Thyroid gland (tissue), 4 donors: ENCODE measurements at regions not wholly inside any gene's neighbourhood (a gene's known extent, or its start where the extent isn't known, plus 50 kb on each side); places are given as distances from the start of the nearest gene placed in this dataset.

ENCODE experiments used
- POLR2A ChIP-seq, 2 donors: fragments of 450-650 bp; IDR thresholded peaks; one replicate each; pipeline ENCODE4 v1.6.1; 2017; ENCODE audit warnings: antibody characterized with exemption in 2 of 2, mild to moderate bottlenecking in 2 of 2, moderate library complexity in 1 of 2
- TF ChIP-seq, protein P1 (sequence below), 6 experiments: fragments of 200-600 bp in 3 of 6; fragments of 450-650 bp in 3 of 6; sonication (generic) in 3 of 6; IDR thresholded peaks; one replicate each; pipeline ENCODE4 v1.5.1; 2016 to 2019; ENCODE audit warnings: antibody characterized with exemption in 6 of 6, mild to moderate bottlenecking in 2 of 6, inconsistent platforms in 1 of 6, moderate library complexity in 1 of 6

GRCh38 chr18:26740396-26740795 lies 125.1 kb downstream of the AQP4 start:
- TF ChIP-seq, protein P1, sequence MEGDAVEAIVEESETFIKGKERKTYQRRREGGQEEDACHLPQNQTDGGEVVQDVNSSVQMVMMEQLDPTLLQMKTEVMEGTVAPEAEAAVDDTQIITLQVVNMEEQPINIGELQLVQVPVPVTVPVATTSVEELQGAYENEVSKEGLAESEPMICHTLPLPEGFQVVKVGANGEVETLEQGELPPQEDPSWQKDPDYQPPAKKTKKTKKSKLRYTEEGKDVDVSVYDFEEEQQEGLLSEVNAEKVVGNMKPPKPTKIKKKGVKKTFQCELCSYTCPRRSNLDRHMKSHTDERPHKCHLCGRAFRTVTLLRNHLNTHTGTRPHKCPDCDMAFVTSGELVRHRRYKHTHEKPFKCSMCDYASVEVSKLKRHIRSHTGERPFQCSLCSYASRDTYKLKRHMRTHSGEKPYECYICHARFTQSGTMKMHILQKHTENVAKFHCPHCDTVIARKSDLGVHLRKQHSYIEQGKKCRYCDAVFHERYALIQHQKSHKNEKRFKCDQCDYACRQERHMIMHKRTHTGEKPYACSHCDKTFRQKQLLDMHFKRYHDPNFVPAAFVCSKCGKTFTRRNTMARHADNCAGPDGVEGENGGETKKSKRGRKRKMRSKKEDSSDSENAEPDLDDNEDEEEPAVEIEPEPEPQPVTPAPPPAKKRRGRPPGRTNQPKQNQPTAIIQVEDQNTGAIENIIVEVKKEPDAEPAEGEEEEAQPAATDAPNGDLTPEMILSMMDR (IDR thresholded peaks at IDR 0.05) = no peak
- TF ChIP-seq POLR2A (IDR thresholded peaks at IDR 0.05) = no peak
